ENCODE measurements at regions not wholly inside any gene's neighbourhood (a gene's known extent, or its start where the extent isn't known, plus 50 kb on each side); places are given as distances from the start of the nearest gene placed in this dataset.

DNA sequence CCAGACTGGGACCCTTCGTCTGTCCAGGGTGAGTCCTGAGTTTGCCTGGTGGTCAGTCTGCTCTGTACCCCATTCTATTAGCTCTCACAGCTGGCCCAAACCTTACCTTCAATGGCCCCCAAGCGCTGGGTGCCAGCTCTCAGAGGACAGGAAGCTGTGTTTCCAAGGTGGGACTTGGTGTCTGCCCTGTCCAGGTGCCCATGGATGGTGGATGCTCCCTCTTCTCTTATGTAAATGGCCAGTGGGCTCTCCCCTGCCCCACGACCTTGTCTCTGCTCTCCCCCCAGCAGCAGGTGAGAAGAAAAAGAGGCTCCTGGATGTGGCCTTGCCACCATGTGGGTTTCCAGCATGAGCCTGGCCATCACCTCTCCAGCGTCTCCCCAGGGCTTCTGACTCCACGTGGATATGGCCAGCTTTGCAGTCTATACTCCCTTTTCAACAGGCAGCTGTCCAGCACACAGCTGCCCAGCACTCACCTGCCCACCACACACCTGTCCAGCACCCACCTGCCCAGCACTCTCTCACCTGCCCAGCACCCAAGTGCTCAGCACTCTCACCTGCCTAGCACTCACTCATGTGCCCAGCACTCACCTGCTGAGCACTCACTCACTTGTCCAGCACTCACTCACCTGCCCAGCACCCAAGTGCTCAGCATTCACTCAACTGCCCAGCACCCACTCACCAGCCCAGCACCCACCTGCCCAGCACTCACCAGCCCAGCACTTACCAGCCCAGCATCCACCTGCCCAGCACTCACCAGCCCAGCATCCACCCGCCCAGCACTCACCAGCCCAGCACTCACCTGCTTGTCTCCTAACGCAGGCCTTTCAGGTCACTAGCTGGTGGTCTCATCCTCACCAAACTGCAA is 136.2 kb upstream of the IRX2 start:
- TF ChIP-seq, protein P1, sequence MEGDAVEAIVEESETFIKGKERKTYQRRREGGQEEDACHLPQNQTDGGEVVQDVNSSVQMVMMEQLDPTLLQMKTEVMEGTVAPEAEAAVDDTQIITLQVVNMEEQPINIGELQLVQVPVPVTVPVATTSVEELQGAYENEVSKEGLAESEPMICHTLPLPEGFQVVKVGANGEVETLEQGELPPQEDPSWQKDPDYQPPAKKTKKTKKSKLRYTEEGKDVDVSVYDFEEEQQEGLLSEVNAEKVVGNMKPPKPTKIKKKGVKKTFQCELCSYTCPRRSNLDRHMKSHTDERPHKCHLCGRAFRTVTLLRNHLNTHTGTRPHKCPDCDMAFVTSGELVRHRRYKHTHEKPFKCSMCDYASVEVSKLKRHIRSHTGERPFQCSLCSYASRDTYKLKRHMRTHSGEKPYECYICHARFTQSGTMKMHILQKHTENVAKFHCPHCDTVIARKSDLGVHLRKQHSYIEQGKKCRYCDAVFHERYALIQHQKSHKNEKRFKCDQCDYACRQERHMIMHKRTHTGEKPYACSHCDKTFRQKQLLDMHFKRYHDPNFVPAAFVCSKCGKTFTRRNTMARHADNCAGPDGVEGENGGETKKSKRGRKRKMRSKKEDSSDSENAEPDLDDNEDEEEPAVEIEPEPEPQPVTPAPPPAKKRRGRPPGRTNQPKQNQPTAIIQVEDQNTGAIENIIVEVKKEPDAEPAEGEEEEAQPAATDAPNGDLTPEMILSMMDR (IDR thresholded peaks at IDR 0.05) = no peak
- TF ChIP-seq POLR2A (IDR thresholded peaks at IDR 0.05) = no peak

Measured in thyroid gland (tissue), 4 donors.